ENCODE measurements at regions not wholly inside any gene's neighbourhood (a gene's known extent, or its start where the extent isn't known, plus 50 kb on each side); places are given as distances from the start of the nearest gene placed in this dataset.

DNA sequence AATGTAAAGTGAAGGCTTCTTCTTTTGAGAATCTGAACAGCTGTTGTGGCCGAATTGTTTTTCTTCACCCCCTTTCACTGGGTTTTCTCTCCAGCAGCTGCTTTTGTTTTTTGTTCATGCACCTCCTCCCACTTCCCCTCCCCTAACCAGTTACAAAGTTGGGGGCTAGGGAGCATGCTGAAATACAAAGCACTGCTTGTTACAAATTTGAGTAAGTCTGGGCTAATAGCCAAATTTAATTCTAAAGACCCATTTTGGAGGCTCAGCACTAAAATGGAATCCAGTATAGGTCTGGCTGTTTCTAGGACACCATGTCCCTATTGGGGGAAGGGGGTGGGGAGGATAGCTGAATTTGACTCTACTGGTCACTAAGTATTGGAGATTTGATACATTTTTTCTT, 89.2 kb upstream of the GPM6B start:
- H3K4me3 ChIP-seq (ENCODE audit: low read depth, low read length): no peak overlapping the region

DNA sequence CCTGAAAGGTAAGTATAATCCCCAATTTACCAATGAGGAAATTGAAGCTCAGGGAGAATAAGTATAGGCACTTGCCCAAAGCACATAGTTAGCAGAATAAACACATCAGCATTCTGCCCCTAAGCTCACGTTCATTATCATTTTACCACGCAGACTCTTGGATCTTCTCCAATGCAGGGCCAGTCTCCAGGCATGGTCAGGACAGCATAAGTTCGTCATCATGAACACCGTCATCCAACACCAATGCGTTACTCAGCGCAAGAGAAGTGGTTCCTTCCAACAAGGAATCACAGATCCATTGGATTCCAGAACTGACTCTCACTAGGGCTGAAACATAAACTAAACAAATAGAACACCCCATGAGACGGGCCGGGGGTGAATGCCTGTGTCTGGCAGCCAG, 86.5 kb upstream of the GPM6B start:
- no peak overlapping the region for H3K4me3 ChIP-seq (ENCODE audit: low read depth, low read length)

DNA sequence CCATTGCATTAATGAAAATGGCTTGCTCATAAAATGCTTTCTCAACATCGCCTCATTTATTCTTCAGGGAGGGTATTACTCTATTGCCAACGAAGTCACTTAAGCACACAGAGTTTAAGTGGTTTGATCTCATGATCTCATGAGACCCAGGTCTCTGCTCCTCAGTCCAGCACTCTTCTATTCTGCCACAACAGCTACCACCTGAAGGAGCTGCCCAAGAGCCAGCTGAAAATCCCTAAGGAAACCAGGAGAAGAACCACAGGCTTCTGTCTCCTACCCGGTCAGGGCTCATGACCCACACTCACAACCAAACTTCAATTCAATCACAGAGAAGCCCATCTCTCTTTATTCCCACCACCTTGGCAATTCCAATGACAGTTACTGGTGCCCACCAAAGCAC, 85.5 kb upstream of the GPM6B start:
- H3K4me3 ChIP-seq (ENCODE audit: low read depth, low read length): no peak overlapping the region

DNA sequence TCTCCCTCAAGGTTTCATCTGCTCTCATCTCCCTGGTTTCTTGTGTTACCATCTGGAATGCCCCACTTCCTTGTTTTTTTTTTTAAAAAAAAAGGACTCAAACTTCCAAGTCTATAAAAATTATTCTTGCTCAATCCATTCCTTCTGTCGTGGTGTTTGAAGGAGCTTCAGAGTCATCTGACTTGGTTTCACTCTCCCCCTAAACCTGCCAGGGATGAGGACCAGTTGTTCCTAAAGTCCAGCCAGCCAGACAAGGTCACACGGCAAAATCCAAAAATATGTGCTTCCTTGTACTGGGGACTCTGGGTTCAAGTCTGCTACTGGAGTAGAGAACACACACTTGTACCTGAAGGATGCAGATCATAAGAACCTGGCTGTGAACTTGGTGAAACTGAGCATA, 84.5 kb upstream of the GPM6B start:
- no peak overlapping the region for H3K4me3 ChIP-seq (ENCODE audit: low read depth, low read length)

DNA sequence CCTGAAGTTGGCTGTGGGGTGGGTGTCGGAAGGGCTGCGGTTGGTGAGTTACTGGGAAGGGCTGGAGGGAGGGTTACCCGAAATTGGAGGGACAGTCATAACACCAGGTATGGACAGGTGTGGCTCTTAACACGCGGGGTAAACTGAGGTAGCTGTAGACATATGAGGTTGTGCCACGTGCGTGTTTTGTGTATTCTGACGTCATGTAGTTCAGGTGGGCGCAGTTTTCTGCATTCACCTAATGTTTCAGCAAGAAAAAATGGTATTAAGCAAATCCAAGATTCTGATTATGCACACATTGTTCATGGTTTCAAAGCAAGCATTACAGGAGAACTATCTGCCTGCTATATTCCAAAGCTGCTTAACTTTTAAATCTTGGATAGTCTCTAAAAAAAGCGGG, 83.5 kb upstream of the GPM6B start:
- no peak overlapping the region for H3K4me3 ChIP-seq (ENCODE audit: low read depth, low read length)

DNA sequence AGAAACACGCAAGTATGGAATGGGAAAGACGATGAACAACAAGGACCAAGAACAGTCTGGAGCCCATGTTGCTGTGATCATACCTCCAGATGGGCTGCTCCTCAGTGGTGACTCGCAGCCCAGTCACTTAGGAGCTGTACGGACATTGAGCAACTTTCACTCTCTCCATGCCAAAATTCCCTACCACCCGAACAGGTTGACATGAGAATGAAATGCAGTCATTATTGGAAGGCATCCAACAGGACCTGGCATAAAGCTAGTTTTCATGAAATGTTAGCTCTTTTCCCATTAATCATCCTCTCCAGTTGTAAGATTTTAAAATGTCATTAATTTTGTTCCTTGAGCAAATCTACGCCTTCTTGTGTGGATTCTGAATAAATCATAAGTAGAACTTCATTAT, 82.7 kb upstream of the GPM6B start:
- H3K4me3 ChIP-seq (ENCODE audit: low read depth, low read length): no peak overlapping the region

DNA sequence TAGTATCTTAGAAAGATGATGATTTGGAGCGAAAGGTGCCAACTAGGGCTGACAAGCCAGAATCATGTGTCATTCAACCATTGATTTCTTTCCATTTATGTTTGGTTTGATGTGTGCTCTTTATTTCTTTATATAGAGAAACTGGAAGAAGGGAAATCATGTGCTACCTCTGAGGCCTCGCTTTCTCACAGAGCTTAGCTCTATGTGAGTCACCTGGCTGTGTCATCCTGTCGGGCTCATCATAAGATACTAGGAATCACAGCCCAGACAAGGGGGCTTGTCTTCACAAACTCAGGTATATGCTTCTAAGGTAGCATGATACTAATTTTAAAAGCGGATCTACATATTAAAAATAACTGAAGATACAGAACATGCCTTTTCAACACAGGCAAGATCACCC, 81.7 kb upstream of the GPM6B start:
- no peak overlapping the region for H3K4me3 ChIP-seq (ENCODE audit: low read depth, low read length)

DNA sequence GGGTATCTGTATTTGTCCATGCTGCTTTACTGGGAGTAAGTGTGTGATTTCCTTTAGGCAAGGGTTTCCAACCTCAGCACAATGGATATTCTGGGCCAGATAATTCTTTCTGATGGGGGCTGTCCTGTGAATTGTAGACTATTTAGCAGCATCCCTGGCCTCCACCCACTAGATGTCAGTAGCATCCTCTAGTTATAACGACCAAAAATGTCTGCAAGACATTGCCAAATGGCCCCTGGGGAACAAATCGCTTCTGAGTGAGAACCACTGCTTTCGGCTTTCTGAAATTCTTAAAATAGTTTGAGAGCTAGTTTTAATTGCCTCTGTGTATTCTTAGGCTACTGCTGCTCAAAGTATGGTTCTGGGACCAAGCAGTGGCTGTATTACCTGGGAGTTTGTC, 81.2 kb upstream of the GPM6B start:
- H3K4me3 ChIP-seq (ENCODE audit: low read depth, low read length): no peak overlapping the region

DNA sequence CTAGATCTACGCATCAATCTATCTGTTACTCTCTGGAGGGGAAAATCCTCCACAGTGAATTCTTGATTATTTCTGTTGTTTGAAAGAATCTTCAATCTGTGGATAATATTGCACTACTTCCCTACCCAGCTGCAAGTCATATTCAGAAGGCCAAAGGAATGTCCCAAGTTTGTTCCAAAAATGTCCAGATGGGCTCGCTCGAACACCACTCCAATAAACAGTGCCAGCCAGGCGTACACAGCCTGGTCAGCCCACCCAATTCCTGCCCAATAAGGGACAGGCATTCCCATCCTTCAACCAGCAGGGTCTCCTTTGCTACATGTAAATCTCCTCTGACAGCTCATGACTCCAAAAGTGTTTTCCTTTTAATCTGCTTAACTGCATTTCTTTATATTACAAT, 80.7 kb upstream of the GPM6B start:
- H3K4me3 ChIP-seq (ENCODE audit: low read depth, low read length): no peak overlapping the region

DNA sequence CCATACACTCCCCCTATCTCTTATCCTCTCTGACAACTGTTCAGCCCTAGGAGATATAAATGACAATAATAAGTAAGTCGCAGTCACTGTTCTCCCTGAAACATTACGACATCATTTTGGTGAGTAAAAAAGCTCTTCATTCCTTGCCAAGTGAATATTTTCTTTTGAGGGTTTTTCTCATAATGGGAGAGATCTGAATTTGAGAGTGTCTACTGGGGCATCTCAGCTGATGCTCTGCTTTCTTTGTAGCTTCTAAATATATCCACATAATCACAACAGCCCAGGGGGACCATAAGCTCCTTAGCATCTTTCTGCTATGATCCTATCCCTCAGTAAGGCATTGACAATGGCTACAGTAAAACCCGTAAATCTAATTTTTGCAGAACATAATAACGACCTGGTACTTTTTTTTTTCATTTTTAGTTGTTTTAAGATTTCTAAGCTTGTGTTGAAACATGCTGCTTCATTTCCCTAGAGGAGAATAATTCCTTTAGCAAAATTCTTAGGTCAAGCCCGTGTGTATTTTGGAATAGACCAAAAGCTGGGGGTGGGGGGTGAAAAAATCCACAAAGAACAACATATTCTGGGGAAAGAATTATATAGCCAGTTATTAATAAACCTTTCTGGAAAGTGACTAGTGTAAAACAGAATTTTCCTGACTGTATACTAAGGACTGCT, 78.1 kb upstream of the GPM6B start:
- no peak overlapping the region for H3K4me3 ChIP-seq (ENCODE audit: low read depth, low read length)

DNA sequence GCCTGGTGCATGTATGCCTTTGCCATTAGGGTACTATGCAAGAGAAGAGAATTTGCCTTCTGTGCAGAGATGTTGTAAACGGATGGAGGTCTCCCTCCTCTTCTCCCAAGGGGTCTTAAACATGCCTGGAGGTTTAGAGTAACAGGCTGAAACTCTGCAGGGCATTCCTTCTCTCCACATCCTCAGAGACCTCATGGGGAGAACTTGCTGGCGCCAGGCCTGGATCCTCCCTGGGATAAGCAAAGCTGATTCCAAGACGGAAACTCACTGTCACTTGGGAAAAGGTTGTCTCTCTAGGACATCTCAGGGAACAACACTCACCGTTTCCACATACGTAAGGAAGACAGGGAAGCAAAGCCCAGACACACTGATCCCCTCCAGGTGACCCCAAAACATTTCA, 76.9 kb upstream of the GPM6B start:
- no peak overlapping the region for H3K4me3 ChIP-seq (ENCODE audit: low read depth, low read length)

DNA sequence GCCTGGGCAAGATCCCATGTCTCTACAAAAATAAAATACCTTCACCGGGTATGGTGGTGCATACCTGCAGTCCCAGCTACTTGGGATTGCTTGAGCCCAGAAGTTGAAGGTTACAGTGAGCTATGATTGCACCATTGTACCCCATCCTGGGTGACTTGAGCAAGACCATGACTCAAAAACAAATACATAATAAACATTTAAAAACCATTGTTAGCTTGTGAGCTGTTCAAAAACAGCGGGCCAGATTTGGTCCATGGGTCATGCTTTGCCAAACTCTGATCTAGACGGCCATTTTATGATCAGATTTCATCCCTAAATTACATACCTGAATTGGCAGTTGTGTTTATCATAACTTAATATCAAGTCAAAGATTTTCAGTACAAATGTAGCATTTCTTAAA, 76.0 kb upstream of the GPM6B start:
- H3K4me3 ChIP-seq (ENCODE audit: low read depth, low read length): no peak overlapping the region

DNA sequence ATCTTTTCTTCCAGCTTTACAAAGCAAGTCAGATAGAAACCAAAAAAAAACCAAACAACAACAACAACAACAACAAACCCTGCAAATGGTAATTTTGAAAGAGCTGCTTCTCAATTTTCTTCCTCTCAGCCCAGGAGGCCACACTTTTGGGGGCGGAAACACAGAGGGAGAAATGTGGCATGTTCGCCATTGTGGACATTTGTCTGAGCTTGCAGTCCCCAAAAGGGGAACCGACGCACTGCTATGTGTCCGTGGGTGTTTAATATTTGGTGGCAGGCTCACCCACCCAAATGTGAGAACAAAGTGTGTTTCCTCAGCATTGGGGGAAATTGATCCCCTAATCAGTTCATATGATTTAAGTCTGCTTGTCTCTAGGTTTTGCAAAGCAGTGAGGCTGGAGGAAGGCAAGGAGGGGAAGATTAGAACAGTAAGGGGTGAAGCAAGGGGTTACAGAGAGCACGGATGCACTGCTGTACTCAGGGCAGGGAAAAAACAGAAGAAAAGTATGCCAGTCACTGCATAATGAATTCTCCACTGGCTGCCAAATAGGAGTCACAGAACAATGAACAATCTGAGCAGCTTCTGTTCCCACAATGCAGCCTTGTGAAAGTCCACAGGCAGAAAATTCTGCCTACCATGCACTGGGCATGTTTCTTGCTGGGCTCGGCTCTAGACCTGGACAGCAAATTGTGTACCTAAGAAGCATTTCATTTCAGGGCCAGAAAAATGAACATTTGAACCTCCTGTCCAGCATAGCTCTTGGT, 74.7 kb upstream of the GPM6B start:
- H3K4me3 ChIP-seq (ENCODE audit: low read depth, low read length): no peak overlapping the region

DNA sequence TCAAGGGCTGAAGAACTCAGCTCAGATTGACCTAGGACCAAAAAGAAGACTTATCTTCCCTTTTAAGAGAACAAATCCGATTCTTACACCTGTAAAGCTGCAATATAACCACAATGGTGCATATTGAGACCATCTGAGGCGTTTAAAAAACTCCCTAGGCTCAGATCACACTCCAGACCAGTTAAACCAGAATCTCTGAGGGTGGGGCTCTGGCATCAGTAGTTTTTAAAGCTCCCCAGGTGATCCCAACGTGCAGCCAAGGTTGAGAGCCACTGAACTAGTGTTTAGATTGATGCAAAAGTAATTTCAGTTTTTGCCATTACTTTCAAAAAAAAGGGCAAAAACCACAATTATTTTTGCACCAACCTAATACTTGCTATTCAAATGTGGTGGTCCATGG, 73.9 kb upstream of the GPM6B start:
- no peak overlapping the region for H3K4me3 ChIP-seq (ENCODE audit: low read depth, low read length)

DNA sequence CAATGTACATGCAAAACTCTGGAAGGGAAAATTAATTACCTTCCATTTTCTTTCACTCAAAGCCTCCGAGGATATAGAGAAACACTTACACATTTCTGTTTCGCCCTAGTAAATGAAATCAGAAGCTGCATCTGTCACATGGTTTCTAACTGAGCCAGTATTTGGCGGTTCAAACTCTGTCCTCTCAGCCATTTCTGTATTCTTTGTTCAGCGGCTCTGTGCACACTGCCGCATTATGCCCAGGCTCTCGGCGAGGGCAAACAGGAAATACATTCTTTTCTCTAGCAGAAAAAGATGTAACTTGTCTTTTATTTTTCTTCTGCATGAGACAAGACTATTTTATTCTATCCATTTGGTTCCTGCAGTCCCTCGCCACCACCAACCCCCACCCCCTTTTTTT, 71.4 kb upstream of the GPM6B start:
- no peak overlapping the region for H3K4me3 ChIP-seq (ENCODE audit: low read depth, low read length)

DNA sequence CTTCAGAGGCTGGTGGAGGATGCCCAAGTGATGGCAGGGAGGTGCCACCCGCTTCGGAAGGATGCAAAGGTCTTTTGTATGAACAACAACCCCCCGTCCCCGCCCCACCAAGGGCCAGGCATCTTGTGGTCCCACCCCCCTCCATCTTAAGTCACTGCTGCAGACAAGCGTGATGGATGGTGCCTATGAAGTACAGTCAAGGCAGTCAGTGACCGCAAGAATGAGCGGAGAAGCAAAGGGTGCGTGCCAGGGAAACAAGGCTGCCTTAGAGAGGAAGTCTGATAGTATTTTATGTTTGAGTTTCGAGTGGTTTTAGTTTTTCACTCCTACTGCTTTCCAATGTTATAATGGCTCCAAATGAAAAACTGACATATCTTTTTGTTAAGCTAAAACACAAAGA, 68.7 kb upstream of the GPM6B start:
- H3K4me3 ChIP-seq (ENCODE audit: low read depth, low read length): no peak overlapping the region

DNA sequence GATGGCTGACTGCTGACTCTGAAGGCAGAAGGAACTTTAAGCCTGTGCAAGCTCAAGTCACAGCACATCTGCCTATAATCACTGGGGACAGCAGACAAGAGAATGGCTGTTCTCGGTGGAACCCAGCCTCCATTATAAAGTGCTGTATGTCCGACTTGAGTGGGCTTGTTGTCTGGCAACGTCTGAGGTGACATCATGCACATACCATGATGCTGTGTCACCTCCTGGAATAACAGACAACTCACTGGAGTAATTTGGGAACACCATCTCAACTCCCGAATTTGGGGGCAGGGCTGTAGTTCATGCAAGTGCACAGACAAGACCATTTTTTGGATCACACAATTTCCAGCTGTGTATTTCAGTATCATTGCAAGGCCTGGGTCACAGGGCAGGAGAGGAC, 59.8 kb upstream of the GPM6B start:
- H3K4me3 ChIP-seq (ENCODE audit: low read depth, low read length): no peak overlapping the region

DNA sequence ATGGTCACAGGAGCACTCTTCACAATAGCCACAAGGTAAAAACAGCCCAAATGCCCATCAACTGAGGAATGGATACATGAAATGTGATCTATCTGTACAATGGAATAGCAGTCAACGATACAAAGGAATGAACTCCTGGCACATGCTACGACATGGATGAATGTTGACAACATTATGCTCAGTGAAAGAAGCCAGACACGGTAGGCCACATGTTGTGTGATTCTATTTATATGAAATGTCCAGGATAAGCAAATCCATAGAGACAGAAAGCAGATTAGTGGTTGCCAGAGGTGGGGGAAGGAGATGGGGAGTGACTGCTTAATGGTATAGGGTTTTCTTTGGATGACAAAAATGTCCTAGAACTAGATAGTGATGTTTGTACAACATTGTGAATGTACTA, 58.7 kb upstream of the GPM6B start:
- H3K4me3 ChIP-seq (ENCODE audit: low read depth, low read length): no peak overlapping the region

DNA sequence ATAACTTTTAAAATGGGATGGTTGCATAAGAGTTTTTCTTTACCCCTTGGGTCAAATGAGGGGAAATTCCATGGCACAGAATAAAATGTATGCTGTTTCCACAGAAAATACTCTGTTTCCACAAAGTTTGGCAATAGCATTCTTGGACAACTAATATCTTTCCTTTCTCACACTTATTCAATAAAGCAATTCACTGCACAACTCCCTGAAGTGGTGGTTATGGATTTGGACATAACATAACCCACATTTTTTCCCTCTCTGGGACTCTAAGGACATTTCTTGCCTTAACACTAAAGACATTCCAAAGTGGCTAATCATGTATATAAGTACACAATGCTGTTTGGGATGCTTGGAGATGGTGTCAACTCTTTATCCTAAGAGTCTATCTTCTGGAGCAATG, 51.7 kb upstream of the GPM6B start:
- H3K4me3 ChIP-seq (ENCODE audit: low read depth, low read length): no peak overlapping the region

All from iPS-11a (cell line).